ENCODE measurements at regions not wholly inside any gene's neighbourhood (a gene's known extent, or its start where the extent isn't known, plus 50 kb on each side); places are given as distances from the start of the nearest gene placed in this dataset.
A peak's percentile ranks its signal among the peaks of the same experiment; 100 is the strongest.

DNA sequence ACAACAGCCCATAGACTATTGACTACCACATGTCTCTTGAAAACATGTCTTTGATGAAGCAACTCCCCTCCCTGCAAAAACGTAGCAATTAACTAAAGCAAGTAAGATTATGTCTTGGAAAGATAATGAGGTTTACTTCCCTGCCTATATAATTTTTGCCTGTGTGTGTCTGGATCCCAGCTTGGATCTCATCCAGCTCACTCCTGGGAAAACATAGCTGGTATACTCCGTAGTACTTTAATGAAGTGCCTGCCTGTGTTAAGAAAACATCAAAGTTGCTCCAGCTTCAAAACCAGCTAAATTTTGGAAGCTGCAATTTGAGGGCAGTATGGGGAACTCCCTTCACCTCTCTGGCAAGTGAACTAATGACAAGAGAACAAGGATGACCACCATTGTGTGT, 182.6 kb upstream of the C9orf72 start:
- DNase-seq: no peak

- no peak for DNase-seq
Observed at GRCh38 chr9:27756418-27756817, 183.1 kb upstream of the C9orf72 start.

DNA sequence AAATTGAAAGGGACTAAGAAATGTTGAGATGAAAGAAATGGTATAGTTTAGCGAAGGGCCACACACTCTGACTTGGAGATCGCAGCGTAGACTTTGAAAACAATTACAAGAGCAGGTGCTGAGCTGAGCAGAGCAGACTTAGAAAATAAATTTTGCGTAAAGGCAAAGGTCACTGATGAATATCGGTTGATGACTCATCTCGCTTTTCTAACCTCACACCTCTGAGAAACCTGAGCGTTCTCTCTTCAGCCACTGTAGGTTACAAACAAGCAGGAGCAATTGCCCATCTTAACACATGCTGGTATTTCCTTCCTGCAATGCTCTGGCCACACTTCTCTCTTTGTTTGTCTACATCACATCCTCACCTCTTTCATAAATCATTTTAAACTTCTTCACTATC, 190.6 kb upstream of the C9orf72 start:
- DNase-seq: no peak

GRCh38 chr9:27765266-27766072, 192.2 kb upstream of the C9orf72 start:
- DNase-seq: no peak

DNA sequence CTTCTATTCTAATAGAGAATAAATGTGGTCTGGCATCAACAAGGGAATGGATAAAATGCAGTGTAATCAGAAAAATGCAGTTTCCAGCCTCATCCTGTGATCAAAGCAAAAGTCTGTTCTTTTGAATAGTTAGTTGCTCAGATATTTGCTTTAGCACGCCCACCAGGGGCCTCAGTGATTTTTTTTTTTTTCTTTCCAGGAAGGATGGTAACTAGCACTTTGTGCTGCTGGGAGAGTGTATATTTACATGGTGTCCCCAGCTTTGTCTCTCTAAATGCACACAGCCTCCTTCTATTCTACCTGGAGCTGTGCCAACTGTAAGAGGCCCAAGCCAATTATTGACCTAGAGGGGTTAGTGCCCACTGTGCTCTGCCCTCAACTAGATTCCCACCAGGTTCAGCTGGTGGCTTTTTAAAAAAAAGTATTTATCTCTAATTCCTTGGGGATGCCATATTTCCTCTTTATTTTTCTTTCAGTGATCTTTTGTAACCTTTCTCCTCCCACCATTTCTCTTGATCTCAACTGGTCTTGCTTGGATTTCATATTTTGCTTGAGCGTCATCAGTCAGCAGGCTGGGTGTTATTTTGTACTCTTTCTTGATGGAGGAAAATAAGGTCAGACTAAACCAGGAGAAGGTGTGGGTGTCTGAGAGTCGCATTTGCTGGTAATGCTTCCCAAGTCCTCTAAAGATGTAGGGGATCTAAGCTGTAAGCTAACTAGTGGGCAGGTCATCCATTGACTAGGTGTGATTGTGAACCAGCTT, 193.0 kb upstream of the C9orf72 start:
- DNase-seq: no peak

GRCh38 chr9:27768781-27769180, 195.5 kb upstream of the C9orf72 start:
- DNase-seq: no peak

DNA sequence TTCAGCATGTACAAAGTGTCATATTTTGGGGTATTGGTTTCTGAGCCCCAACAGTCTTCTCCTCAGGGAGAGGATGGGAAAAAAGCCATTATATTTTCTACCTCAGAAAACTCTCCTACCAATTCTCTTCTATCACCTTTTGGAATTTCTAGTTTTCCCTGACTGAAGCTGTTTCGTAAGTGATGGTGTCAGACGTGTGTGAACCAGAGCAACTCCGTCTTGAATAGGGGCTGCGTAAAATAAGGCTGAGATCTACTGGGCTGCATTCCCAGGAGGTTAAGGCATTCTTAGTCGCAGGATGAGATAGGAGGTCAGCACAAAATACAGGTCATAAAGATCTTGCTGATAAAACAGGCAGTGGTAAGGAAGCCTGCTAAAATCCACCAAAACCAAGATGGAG, 197.3 kb upstream of the C9orf72 start:
- DNase-seq: no peak

- no peak for DNase-seq
Observed at GRCh38 chr9:27771803-27772545, 198.7 kb upstream of the C9orf72 start.

DNA sequence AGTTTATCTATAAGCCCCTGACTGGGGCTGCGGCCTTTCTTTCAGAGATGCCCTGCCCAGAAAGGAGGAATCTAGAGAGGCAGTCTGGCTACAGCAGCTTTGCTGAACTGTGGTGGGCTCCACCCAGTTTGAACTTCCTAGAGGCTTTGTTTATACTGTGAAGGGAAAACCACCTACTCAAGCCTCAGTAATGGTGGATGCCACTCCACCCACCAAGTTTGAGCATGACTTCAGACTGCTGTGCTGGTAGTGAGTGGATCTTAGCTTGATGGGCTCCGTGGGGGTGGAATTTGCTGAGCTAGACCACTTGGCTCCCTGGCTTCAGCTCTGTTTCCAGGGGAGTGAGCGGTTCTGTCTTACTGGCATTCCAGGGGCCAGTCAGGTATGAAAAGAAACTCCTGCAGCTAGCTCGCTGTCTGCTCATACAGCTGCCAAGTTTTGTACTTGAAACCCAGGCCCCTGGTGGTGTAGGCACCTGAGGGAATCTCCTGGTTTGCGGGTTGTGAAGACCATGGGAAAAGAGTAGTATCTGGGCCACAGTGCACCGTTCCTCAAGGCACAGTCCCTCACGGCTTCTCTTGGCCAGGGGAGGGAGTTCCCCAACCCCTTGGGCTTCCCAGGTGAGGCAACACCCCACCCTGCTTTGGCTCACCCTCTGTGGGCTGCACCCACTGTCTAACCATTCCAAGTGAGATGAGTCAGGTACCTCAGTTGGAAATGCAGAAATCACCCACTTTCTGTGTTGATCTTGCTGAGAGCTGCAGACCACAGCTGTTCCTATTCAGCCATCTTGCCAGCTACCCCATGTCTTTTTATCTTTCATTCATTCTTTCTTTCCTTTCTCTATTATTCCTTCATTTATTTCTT, 211.8 kb upstream of the C9orf72 start:
- DNase-seq: peak; percentile 36

DNA sequence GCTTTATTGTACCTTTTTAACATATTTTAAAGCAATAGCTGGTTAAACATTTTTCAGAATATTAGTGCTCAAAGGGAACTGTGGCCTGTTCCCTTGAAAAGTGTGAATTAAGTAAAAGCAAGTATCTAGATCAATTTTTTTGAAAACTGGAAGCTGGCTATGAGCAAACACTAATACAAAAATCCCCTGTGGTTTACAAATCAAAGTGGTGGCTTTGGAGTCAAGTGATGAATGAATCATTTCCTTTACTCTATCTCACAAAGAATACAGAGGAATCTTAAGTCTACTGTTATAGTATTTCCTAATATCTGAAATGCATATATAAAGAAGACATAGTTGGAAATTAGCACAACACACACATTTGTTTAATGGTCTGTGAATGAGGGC, 212.4 kb upstream of the C9orf72 start:
- DNase-seq: no peak

- peak; percentile 4 for DNase-seq
Observed at GRCh38 chr9:27787891-27788290, 214.6 kb upstream of the C9orf72 start.

GRCh38 chr9:27791311-27791710, 218.0 kb upstream of the C9orf72 start:
- no peak for DNase-seq

- DNase-seq: no peak
Observed at GRCh38 chr9:27792971-27793689, 219.8 kb upstream of the C9orf72 start.

DNA sequence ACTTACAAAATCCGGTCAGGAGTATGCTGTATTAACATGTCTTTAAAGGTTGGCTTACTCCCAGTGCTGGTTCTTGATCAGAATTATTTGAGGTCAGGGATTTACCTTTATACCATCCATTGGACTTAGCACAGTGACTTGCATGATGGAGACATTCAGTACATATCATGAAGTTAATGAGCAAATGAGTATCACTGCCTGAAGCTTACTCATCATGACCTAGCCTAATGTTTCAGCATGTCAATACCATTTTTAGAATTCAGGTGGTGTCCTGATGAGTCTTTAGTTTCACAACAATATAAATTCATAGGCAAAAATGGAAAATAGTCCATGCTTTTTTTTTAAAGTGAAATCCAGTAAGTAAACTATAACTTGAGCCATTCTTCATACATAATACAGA, 226.0 kb upstream of the C9orf72 start:
- no peak for DNase-seq

- no peak for DNase-seq
Observed at GRCh38 chr9:27800159-27800558, 226.9 kb upstream of the C9orf72 start.

GRCh38 chr9:27800692-27801370, 227.6 kb upstream of the C9orf72 start:
- DNase-seq: no peak

DNA sequence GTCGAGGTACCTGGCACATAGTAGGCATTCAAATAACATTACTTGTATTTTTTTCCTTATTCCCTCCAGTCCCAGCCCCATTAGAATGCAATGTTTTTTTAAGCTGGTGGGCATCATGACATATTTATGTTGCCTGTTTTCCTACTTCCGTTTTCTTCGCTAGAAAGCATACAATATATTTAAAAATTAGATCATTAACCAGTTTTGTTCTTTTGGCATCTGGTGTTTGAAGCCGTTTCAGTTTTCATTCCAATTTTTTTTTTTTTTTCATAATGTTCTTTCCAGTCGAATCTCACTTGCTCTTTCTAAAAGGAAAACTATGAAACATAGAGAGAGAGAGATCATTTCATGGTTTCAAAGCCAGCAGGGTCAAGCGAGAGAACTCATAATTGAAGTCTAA, 228.3 kb upstream of the C9orf72 start:
- no peak for DNase-seq

DNA sequence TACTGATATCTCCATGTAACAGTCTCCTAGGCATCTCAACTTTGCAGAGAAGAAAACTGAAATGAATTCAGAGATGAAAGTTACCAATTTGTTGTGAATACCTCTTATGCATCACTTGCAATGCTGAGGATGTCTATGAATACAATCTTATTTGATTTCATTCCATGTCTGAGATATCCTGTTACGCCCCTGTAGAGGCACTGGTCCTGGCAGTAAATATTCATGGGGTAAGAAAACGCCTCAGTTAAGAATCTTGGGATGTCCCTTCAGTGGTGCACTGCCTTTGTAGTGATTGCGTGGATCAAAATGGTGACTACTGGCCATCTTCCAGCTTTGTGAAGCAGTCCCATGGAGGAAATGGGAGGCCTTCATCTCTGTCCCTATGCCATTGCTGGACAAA, 229.1 kb upstream of the C9orf72 start:
- no peak for DNase-seq

GRCh38 chr9:27808864-27809263, 235.6 kb upstream of the C9orf72 start:
- DNase-seq: no peak

DNA sequence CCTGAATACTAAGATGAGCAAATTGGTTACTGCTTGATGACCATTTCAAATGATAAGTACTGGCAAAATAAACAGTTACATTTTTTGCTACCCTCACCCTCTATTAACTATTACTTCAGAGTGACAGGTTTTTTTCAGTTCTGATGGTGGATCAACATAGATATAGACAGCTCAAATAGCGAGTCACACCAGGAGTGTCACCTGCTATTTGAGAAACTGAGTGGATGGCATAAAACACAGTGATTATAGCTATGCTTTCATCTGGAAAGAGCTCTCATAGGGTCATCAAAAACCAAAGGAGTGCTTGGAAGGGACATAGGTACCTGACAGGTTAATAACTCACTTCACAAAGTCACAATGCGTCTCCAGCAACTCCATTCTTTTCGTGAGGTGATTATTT, 244.5 kb upstream of the C9orf72 start:
- DNase-seq: no peak

GRCh38 chr9:27818348-27818747, 245.1 kb upstream of the C9orf72 start:
- no peak for DNase-seq
